Fibroblast of the aortic adventitia (primary cell): ENCODE measurements at regions not wholly inside any gene's neighbourhood (a gene's known extent, or its start where the extent isn't known, plus 50 kb on each side); places are given as distances from the start of the nearest gene placed in this dataset.
A peak's percentile ranks its signal among the peaks of the same experiment; 100 is the strongest.

Experiments used
- DNase-seq: peaks from one replicate; pipeline ENCODE4 v3.0.0-alpha.2; 2010; ENCODE audit warnings: low read depth
- H3K4me3 ChIP-seq: 2 replicates; pipeline ENCODE4 v1.5.1; 2011; ENCODE audit warnings: low read depth, mild to moderate bottlenecking, control low read depth, low read length, moderate library complexity
- TF ChIP-seq, protein P1 (sequence below): IDR thresholded peaks from 2 replicates; pipeline ENCODE4 v1.5.1; 2011; ENCODE audit warnings: mild to moderate bottlenecking, low read length, control low read depth, inconsistent platforms; ENCODE audit not compliant: insufficient read depth

DNA sequence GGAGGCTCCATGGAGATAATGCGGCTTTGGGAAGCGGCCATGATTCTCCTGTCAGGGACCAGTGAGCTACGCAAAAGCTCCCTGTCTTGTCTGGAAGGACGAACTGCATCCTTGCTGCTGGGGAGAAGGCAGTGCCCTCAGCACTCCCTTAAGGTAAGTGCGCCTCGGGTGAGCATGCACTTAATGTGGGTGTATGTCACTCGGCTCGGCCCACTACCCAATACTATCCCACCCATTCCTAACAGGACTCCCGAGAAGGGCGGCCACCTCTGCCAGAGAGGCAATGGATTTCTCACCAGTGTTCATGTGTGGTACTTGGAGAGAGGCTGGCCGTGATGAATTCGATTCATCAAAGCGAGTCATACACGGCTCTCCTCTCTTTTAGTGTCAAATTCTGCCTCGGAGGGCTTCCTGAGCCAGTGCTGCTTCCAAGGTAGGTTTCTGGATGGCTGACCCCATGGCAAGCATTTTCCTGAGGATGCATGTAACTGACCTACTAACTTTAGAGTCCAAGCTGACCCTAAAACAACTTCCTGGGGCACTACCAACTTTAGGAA is 151.7 kb upstream of the RTL1 start:
- TF ChIP-seq, protein P1, sequence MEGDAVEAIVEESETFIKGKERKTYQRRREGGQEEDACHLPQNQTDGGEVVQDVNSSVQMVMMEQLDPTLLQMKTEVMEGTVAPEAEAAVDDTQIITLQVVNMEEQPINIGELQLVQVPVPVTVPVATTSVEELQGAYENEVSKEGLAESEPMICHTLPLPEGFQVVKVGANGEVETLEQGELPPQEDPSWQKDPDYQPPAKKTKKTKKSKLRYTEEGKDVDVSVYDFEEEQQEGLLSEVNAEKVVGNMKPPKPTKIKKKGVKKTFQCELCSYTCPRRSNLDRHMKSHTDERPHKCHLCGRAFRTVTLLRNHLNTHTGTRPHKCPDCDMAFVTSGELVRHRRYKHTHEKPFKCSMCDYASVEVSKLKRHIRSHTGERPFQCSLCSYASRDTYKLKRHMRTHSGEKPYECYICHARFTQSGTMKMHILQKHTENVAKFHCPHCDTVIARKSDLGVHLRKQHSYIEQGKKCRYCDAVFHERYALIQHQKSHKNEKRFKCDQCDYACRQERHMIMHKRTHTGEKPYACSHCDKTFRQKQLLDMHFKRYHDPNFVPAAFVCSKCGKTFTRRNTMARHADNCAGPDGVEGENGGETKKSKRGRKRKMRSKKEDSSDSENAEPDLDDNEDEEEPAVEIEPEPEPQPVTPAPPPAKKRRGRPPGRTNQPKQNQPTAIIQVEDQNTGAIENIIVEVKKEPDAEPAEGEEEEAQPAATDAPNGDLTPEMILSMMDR: no peak
- H3K4me3 ChIP-seq: no peak overlapping the region
- no peak for DNase-seq

DNA sequence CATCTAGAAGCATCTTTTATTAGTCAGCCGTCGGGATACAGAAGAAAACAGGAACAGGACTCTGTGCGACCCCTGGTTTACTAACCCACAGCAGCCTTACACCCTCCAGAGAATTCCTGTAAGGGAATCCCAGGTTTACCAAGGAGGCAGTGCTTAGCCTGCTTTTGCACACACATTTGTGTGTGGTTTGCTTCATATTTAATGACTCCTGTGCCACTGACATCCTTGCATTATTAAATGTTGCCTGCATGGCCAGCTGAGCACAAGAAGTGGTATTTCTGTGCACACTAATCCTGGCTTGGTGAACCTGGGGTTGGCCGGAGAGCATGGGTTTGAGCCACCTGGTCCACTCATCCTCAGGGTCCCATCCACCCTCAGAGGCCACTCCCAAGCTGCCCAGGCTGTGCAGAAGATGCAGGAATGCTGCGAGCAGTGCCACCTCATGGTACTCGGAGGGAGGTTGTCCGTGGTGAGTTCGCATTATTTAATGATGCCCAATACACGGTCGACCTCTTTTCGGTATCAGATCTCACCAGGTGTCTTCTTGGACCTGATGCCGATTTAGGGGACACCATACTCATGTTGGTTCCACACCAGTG is 152.4 kb upstream of the RTL1 start:
- H3K4me3 ChIP-seq: no peak overlapping the region
- no peak for DNase-seq
- TF ChIP-seq, protein P1: no peak

DNA sequence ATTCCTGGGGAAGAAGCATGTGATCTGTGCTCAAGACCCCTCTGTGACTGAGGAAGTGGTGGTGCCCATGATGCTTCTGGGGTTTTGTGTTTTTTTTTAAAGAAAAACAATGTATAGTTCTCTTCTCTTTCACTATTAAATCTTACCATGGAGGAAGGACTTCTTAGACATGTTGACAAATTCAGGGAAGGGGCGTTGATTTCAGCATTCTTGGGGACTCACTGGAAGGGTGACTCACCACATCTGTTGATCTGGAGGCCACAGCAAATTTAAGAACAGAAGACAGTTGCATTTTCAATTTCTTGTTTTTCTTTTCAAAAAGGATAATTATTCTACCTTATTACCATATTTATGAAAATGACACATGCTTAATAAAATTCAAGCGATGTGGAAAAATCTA is 152.9 kb upstream of the RTL1 start:
- H3K4me3 ChIP-seq: no peak overlapping the region
- TF ChIP-seq, protein P1: no peak
- no peak for DNase-seq

DNA sequence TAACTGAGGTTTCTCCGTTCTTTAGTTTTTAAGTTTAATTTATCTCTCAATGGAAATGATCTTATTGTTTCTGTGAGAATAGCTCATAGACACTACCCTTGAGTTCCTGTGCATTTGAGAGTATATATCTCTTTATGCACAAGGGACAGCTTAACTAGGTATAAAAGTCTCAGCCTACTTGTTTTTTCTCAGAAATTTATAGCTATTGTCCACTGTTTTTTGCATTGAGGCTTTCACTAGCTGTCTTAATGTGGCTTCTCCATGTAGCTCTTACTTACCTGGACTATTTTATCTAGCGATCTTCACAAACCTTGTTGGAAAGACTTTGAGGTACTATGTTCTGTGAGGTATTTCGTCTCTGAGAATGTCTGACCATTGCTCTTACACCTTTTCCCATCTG is 153.9 kb upstream of the RTL1 start:
- TF ChIP-seq, protein P1: no peak
- DNase-seq: no peak
- H3K4me3 ChIP-seq: no peak overlapping the region

DNA sequence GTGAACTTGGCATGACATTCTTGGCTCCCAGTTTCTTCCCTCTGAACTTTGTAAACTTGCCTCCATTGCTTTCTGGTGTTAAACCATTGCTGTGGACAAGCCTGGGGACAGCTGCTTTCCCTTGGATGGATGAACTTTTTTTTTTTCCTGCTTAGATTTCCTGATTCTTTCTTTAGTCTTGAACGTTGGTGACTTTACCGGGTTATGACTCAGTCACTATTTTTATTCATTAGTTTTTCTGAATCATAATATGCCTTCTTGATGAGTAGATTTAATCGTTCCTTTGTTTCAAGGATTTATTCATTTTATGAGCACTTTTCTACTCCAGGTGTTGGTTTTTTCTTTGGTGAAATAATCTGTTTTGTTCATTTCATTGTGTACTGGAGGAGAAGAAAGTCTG is 155.0 kb upstream of the RTL1 start:
- H3K4me3 ChIP-seq: no peak overlapping the region
- DNase-seq: peak; percentile 41
- TF ChIP-seq, protein P1: no peak

DNA sequence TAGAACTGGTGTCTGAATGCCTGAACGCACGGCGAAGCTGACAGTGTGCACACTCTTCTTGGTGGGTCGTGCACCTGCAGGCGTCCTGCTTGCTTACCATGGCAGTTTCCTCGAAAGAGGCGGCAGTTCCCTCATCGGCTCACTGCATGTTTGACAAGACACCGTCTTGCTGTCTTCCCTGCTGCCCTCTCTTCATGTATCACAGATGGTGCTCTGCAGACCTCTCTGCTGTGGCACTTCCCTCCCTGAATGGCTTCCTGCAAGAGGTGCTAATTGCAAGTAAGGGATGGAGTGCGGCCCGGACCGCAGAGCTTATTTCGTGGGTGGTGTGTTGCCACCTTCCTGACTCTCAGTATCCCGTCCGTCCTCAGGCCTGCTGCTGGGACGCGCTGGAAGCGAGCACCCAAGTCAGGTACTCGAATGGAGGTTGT is 156.7 kb upstream of the RTL1 start:
- TF ChIP-seq, protein P1: no peak
- DNase-seq: no peak
- H3K4me3 ChIP-seq: no peak overlapping the region
